K562 (cell line): ENCODE measurements at regions not wholly inside any gene's neighbourhood (a gene's known extent, or its start where the extent isn't known, plus 50 kb on each side); places are given as distances from the start of the nearest gene placed in this dataset.

Experiments used
- CAMTA2 ChIP-seq: fragments of 250-450 bp; sonication (Bioruptor Pico); conservative IDR thresholded peaks from 2 replicates; pipeline ENCODE4 v1.5.1; 2022
- CHD1 ChIP-seq: fragments of 200-600 bp; sonication (generic); IDR thresholded peaks from one replicate; pipeline ENCODE4 v1.6.1; 2012; ENCODE audit warnings: mild to moderate bottlenecking, moderate library complexity, low read length, inconsistent platforms
- FOXO4 ChIP-seq: fragments of 450-650 bp; formaldehyde crosslinking; IDR thresholded peaks from 2 replicates; pipeline ENCODE4 v1.4.0; 2020; ENCODE audit warnings: mild to moderate bottlenecking, moderate library complexity
- TBL1XR1 ChIP-seq, 2 experiments: IDR thresholded peaks; 2 replicates each; pipeline ENCODE4 v1.6.1; 2012; ENCODE audit warnings: improper control_type of control experiment in 2 of 2, low read length in 2 of 2, mild to moderate bottlenecking in 1 of 2
- TFE3 ChIP-seq: fragments of 450-650 bp; formaldehyde crosslinking; IDR thresholded peaks from 2 replicates; pipeline ENCODE4 v1.4.0; 2020; ENCODE audit warnings: mild to moderate bottlenecking, mixed read lengths
- USF2 ChIP-seq: sonication (generic); formaldehyde crosslinking; IDR thresholded peaks from 2 replicates; pipeline ENCODE4 v1.5.0; 2020; ENCODE audit warnings: missing genetic modification reagents
- ZC3H8 ChIP-seq: fragments of 450-650 bp; IDR thresholded peaks from 2 replicates; pipeline ENCODE4 v1.6.1; 2017
- ZFP91 ChIP-seq: sonication (generic); formaldehyde crosslinking; IDR thresholded peaks from 2 replicates; pipeline ENCODE4 v1.8.0; 2022; ENCODE audit warnings: mild to moderate bottlenecking, missing genetic modification reagents
- ZNF507 ChIP-seq: conservative IDR thresholded peaks from 2 replicates; pipeline ENCODE4 v1.6.1; 2017; ENCODE audit warnings: missing genetic modification characterization, missing compliant biosample characterization
- ZNF511 ChIP-seq: sonication (generic); formaldehyde crosslinking; IDR thresholded peaks from 2 replicates; pipeline ENCODE4 v1.8.0; 2022; ENCODE audit warnings: mild to moderate bottlenecking, missing genetic modification reagents
- ZNF57 ChIP-seq: fragments of 450-650 bp; formaldehyde crosslinking; IDR thresholded peaks from 2 replicates; pipeline ENCODE4 v1.4.0; 2020; ENCODE audit warnings: mild to moderate bottlenecking, moderate library complexity
- TF ChIP-seq, protein P1 (sequence below): fragments of 450-650 bp; conservative IDR thresholded peaks from 2 replicates; pipeline ENCODE4 v1.6.1; 2016; ENCODE audit warnings: missing genetic modification characterization, low read depth, mild to moderate bottlenecking, missing compliant biosample characterization, moderate library complexity
- TF ChIP-seq, protein P2 (sequence below), 3 experiments: fragments of 200-800 bp in 1 of 3; fragments of 250-450 bp in 1 of 3; fragments of 450-650 bp in 1 of 3; sonication (Bioruptor Pico) in 1 of 3; sonication (Bioruptor generic) in 1 of 3; formaldehyde crosslinking in 1 of 3; IDR thresholded peaks; 2 replicates each; pipeline versions ENCODE4 v1.6.1 to v1.8.0; 2016 to 2022; ENCODE audit warnings: mild to moderate bottlenecking in 2 of 3, missing genetic modification characterization in 2 of 3, missing compliant biosample characterization in 1 of 3, moderate library complexity in 1 of 3

DNA sequence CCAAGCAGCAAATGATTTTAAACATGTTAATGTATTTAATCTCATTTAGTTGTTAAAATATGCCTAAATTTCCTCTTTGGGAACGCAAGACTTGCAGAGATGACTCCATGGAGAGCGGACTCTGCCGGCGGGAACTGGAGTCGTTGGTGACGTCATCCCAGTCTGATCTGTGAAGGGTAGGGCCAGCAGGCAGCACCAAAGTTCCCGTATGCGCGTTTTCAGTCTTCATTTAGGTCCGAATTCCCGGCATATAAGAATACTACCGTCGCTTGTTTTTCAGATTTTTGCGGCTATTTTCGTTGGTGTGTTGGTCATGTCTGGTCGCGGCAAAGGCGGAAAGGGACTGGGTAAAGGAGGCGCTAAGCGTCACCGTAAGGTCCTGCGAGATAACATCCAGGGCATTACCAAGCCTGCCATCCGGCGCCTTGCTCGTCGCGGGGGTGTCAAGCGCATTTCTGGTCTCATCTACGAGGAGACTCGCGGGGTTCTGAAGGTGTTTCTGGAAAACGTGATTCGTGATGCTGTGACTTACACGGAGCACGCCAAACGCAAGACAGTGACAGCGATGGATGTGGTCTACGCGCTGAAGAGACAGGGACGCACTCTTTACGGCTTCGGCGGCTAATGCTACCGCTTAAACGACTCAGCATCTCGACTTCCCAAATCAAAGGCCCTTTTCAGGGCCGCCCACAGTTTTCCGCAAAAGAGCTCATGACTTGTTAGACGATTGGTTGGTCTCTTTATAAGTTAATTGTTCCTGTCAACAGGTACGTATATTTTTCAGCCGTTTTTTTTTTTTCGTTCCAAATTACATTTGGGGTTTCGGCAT, 117.3 kb downstream of the HFE start (continued):
- peak; percentile 47; the same call in 1 of the 2 replicates for TF ChIP-seq ZFP91 (CRISPR knock-in tag)
- no peak for TF ChIP-seq ZNF57 (CRISPR knock-in tag)
- TF ChIP-seq ZC3H8, result 0 out of 2 replicates have a peak, but pooled peaks have one; percentile 25
- TF ChIP-seq FOXO4 (CRISPR knock-in tag), result peak; percentile 69; the same call in 1 of the 2 replicates
- TF ChIP-seq, protein P1, sequence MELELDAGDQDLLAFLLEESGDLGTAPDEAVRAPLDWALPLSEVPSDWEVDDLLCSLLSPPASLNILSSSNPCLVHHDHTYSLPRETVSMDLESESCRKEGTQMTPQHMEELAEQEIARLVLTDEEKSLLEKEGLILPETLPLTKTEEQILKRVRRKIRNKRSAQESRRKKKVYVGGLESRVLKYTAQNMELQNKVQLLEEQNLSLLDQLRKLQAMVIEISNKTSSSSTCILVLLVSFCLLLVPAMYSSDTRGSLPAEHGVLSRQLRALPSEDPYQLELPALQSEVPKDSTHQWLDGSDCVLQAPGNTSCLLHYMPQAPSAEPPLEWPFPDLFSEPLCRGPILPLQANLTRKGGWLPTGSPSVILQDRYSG (tag), result peak; percentile 87
- TF ChIP-seq CHD1, result peak; percentile 100
- TF ChIP-seq TBL1XR1 (IDR thresholded peaks at IDR 0.05; ENCODE audit: low read length in 2 of 2), result peak; percentile 84 to 92
- TF ChIP-seq CAMTA2, result peak; percentile 72; the same call in 1 of the 2 replicates
- TF ChIP-seq ZNF511 (CRISPR knock-in tag), result peak; percentile 97
- TF ChIP-seq, protein P2, sequence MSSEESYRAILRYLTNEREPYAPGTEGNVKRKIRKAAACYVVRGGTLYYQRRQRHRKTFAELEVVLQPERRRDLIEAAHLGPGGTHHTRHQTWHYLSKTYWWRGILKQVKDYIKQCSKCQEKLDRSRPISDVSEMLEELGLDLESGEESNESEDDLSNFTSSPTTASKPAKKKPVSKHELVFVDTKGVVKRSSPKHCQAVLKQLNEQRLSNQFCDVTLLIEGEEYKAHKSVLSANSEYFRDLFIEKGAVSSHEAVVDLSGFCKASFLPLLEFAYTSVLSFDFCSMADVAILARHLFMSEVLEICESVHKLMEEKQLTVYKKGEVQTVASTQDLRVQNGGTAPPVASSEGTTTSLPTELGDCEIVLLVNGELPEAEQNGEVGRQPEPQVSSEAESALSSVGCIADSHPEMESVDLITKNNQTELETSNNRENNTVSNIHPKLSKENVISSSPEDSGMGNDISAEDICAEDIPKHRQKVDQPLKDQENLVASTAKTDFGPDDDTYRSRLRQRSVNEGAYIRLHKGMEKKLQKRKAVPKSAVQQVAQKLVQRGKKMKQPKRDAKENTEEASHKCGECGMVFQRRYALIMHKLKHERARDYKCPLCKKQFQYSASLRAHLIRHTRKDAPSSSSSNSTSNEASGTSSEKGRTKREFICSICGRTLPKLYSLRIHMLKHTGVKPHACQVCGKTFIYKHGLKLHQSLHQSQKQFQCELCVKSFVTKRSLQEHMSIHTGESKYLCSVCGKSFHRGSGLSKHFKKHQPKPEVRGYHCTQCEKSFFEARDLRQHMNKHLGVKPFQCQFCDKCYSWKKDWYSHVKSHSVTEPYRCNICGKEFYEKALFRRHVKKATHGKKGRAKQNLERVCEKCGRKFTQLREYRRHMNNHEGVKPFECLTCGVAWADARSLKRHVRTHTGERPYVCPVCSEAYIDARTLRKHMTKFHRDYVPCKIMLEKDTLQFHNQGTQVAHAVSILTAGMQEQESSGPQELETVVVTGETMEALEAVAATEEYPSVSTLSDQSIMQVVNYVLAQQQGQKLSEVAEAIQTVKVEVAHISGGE (CRISPR knock-in tag; IDR thresholded peaks at IDR 0.05), result peak in 1 of 3 experiments; percentile 68; a peak in 2 of 6 replicates
- TF ChIP-seq USF2 (CRISPR knock-in tag), result no peak
- TF ChIP-seq TFE3, result peak; percentile 11; the same call in 1 of the 2 replicates
- TF ChIP-seq ZNF507 (tag), result no peak
